SK-N-SH (cell line): ENCODE measurements at regions not wholly inside any gene's neighbourhood (a gene's known extent, or its start where the extent isn't known, plus 50 kb on each side); places are given as distances from the start of the nearest gene placed in this dataset.

Source experiments
- CTCF ChIP-seq: fragments of 200-600 bp; sonication (generic); IDR thresholded peaks from 2 replicates; pipeline ENCODE4 v1.6.1; 2017; ENCODE audit warnings: antibody characterized with exemption, mild to moderate bottlenecking, moderate library complexity
- EP300 ChIP-seq, 2 experiments: IDR thresholded peaks; 2 replicates each; pipeline versions ENCODE4 v1.4.0 to v1.6.1; 2012; ENCODE audit warnings: borderline replicate concordance in 1 of 2, low read depth in 1 of 2, low read length in 1 of 2
- EZH2phosphoT487 ChIP-seq: fragments of 200-600 bp; sonication (generic); IDR thresholded peaks from 2 replicates; pipeline ENCODE4 v1.6.1; 2017; ENCODE audit warnings: low read depth, mixed run types, mild to moderate bottlenecking, antibody characterized with exemption, moderate library complexity, borderline replicate concordance
- MEF2A ChIP-seq: IDR thresholded peaks from 2 replicates; pipeline ENCODE4 v1.4.0; 2012; ENCODE audit warnings: low read depth, borderline replicate concordance
- MXI1 ChIP-seq: IDR thresholded peaks from 2 replicates; pipeline ENCODE4 v1.6.1; 2012; ENCODE audit warnings: mild to moderate bottlenecking, low read depth, low read length, improper control_type of control experiment
- POLR2AphosphoS5 ChIP-seq: IDR thresholded peaks from 2 replicates; pipeline ENCODE4 v1.6.1; 2012; ENCODE audit warnings: low read depth, low read length
- RAD21 ChIP-seq: IDR thresholded peaks from 2 replicates; pipeline ENCODE4 v1.6.1; 2012; ENCODE audit warnings: mild to moderate bottlenecking, low read length
- RFX5 ChIP-seq: IDR thresholded peaks from 2 replicates; pipeline ENCODE4 v1.6.1; 2012; ENCODE audit warnings: mild to moderate bottlenecking, improper control_type of control experiment, low read length
- SIN3A ChIP-seq: IDR thresholded peaks from 2 replicates; pipeline ENCODE4 v1.6.1; 2012; ENCODE audit warnings: low read depth, mild to moderate bottlenecking, low read length, moderate library complexity, borderline replicate concordance
- TAF1 ChIP-seq: IDR thresholded peaks from 2 replicates; pipeline ENCODE4 v1.6.1; 2012; ENCODE audit warnings: low read depth, mild to moderate bottlenecking, low read length, moderate library complexity, borderline replicate concordance
- TCF12 ChIP-seq: IDR thresholded peaks from 2 replicates; pipeline ENCODE4 v1.4.0; 2012
- USF1 ChIP-seq: IDR thresholded peaks from 2 replicates; pipeline ENCODE4 v1.4.0; 2012; ENCODE audit warnings: low read depth, borderline replicate concordance
- USF2 ChIP-seq: fragments of 150-350 bp; IDR thresholded peaks from 2 replicates; pipeline ENCODE4 v1.6.1; 2017; ENCODE audit warnings: antibody characterized with exemption, low read length, low read depth, borderline replicate concordance
- YY1 ChIP-seq: IDR thresholded peaks from 2 replicates; pipeline ENCODE4 v1.4.0; 2012; ENCODE audit warnings: low read depth, mild to moderate bottlenecking

GRCh38 chr4:107151173-107151572, 115.1 kb upstream of the DKK2 start:
- TF ChIP-seq CTCF (no peak), TAF1 (no peak), EP300 (IDR thresholded peaks at IDR 0.05; ENCODE audit: borderline replicate concordance in 1 of 2, low read depth in 1 of 2, low read length in 1 of 2) (no peak), MXI1 (no peak), YY1 (no peak), POLR2AphosphoS5 (no peak), RAD21 (no peak), USF2 (no peak), RFX5 (no peak), SIN3A (no peak), MEF2A (no peak), USF1 (no peak), EZH2phosphoT487 (no peak), TCF12 (no peak)
